ENCODE measurements at regions not wholly inside any gene's neighbourhood (a gene's known extent, or its start where the extent isn't known, plus 50 kb on each side); places are given as distances from the start of the nearest gene placed in this dataset.

- no peak for TF ChIP-seq EZH2 (IDR thresholded peaks at IDR 0.05)
- no peak for TF ChIP-seq POLR2AphosphoS5 (IDR thresholded peaks at IDR 0.05; ENCODE audit: borderline replicate concordance, low read depth, low read length)
- no peak for TF ChIP-seq FOXP2 (optimal IDR thresholded peaks at IDR 0.05; ENCODE audit: control extremely low read depth, extremely low read length, insufficient read depth)
Observed at GRCh38 chr15:31513178-31513577, 186.5 kb downstream of the KLF13 start.
